ENCODE measurements at regions not wholly inside any gene's neighbourhood (a gene's known extent, or its start where the extent isn't known, plus 50 kb on each side); places are given as distances from the start of the nearest gene placed in this dataset.

DNA sequence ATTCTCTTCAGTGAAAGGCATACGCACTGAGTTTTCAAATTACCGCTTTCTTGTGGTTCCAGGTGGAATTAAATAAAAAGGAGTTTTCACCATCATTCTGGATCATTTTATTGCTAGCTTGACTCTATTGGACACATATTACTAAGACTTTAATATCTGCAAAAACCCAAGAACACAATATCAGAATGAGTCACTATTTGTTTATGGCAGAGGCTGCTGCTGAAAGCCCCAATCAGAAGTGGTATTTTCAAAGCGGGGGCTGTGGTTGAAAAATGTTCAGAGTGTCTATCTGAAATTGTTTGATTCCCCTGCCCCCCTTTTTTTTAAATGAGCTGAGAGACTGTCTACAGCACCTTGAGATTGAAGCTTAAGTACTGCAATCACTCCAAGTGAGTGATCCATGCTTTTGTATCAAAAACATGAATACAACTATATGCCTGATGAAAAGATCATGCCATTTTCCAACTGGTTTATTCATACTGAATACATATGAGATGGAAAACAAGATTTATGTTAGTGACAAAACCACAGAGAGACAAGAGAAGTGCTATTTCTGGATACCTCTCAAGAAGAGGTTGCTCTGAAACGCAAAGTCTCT is 376.4 kb downstream of the HTR7 start:
- TF ChIP-seq, protein P1, sequence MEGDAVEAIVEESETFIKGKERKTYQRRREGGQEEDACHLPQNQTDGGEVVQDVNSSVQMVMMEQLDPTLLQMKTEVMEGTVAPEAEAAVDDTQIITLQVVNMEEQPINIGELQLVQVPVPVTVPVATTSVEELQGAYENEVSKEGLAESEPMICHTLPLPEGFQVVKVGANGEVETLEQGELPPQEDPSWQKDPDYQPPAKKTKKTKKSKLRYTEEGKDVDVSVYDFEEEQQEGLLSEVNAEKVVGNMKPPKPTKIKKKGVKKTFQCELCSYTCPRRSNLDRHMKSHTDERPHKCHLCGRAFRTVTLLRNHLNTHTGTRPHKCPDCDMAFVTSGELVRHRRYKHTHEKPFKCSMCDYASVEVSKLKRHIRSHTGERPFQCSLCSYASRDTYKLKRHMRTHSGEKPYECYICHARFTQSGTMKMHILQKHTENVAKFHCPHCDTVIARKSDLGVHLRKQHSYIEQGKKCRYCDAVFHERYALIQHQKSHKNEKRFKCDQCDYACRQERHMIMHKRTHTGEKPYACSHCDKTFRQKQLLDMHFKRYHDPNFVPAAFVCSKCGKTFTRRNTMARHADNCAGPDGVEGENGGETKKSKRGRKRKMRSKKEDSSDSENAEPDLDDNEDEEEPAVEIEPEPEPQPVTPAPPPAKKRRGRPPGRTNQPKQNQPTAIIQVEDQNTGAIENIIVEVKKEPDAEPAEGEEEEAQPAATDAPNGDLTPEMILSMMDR (conservative IDR thresholded peaks at IDR 0.05 in 1 of 2, IDR thresholded peaks at IDR 0.05 in 1 of 2; ENCODE audit: low read depth in 1 of 2, low read length in 2 of 2) = no peak
- no peak for TF ChIP-seq EZH2 (IDR thresholded peaks at IDR 0.05; ENCODE audit: low read length, missing control alignments)

Measured in fibroblast of lung (primary cell).